ENCODE measurements at regions not wholly inside any gene's neighbourhood (a gene's known extent, or its start where the extent isn't known, plus 50 kb on each side); places are given as distances from the start of the nearest gene placed in this dataset.
"Not testable (repeated sequence)": the region's sequence is repeated elsewhere in the genome, so short reads cannot be mapped to it uniquely, and the experiment has no call there.

GRCh38 chr10:125231813-125232475 is 71.6 kb upstream of the CTBP2 start:
- in situ Hi-C loops (cut with MboI; ENCODE audit: low pct_ligation_motif_present in 1 of 4, low pct_unique_long_range_greater_than_20kb in 1 of 4, low sequenced_read_pairs in 3 of 4) (no loop called here), intact Hi-C loops (cut with DNase I; ENCODE audit: low total_unique reads) (no loop called here)
- no peak overlapping the region for H3K4me3 ChIP-seq
- H3K9me3 ChIP-seq, result no peaks in the 10 kb centered on the region
- no peaks in the 10 kb centered on the region for H3K4me1 ChIP-seq
- no peak for DNase-seq
- H3K27ac ChIP-seq, result no peak overlapping the region
- no peak for TF ChIP-seq EP300 (IDR thresholded peaks at IDR 0.05; ENCODE audit: low read depth)
- no peak for TF ChIP-seq CTCF (IDR thresholded peaks at IDR 0.05)
- no peak for TF ChIP-seq POLR2AphosphoS5 (IDR thresholded peaks at IDR 0.05)
- no peak for TF ChIP-seq POLR2A (IDR thresholded peaks at IDR 0.05)
- H3K27me3 ChIP-seq, result no peaks in the 10 kb centered on the region
- no peaks in the 10 kb centered on the region for H3K36me3 ChIP-seq
- WGBS, 2 donors (ENCODE audit: low coverage in 1 of 2), result 88 to 91% methylated on average over 6 to 9 of the region's 9 CpGs

GRCh38 chr10:125231116-125231812 is 70.9 kb upstream of the CTBP2 start:
- intact Hi-C loops (cut with DNase I; ENCODE audit: low total_unique reads) (no loop called here), in situ Hi-C loops (cut with MboI; ENCODE audit: low pct_ligation_motif_present in 1 of 4, low pct_unique_long_range_greater_than_20kb in 1 of 4, low sequenced_read_pairs in 3 of 4) (no loop called here)
- Histone ChIP-seq H3K27me3 (no peaks in the 10 kb centered on the region), H3K4me3 (no peak overlapping the region), H3K27ac (no peak overlapping the region), H3K4me1 (no peaks in the 10 kb centered on the region), H3K36me3 (no peaks in the 10 kb centered on the region), H3K9me3 (no peaks in the 10 kb centered on the region)
- 91% methylated on average over 10 of the region's 13 CpGs; no CpG with 5 or more reads in 1 of the 2 donors for WGBS, 2 donors (ENCODE audit: low coverage in 1 of 2)
- no peak for DNase-seq
- no peak for TF ChIP-seq POLR2A (IDR thresholded peaks at IDR 0.05)
- no peak for TF ChIP-seq CTCF (IDR thresholded peaks at IDR 0.05)
- TF ChIP-seq EP300 (IDR thresholded peaks at IDR 0.05; ENCODE audit: low read depth), result no peak
- no peak for TF ChIP-seq POLR2AphosphoS5 (IDR thresholded peaks at IDR 0.05)

- 67 to 72% methylated on average over 1 to 2 of the region's 2 CpGs for WGBS, 2 donors (ENCODE audit: low coverage in 1 of 2)
These were observed 69.9 kb upstream of the CTBP2 start for GRCh38 chr10:125230251-125230650.

GRCh38 chr10:125228245-125228940 is 68.0 kb upstream of the CTBP2 start:
- H3K4me1 ChIP-seq; H3K27ac ChIP-seq; H3K27me3 ChIP-seq; in situ Hi-C loops (cut with MboI; ENCODE audit: low pct_ligation_motif_present in 1 of 4, low pct_unique_long_range_greater_than_20kb in 1 of 4, low sequenced_read_pairs in 3 of 4); intact Hi-C loops (cut with DNase I; ENCODE audit: low total_unique reads); H3K36me3 ChIP-seq; H3K4me3 ChIP-seq; DNase-seq; H3K9me3 ChIP-seq: not testable (repeated sequence)
- 85% methylated on average over 37 of the region's 38 CpGs; no CpG with 5 or more reads in 1 of the 2 donors for WGBS, 2 donors (ENCODE audit: low coverage in 1 of 2)

More at GRCh38 chr10:125230251-125230650, 69.9 kb upstream of the CTBP2 start:
- no peaks in the 10 kb centered on the region for H3K9me3 ChIP-seq
- in situ Hi-C loops (cut with MboI; ENCODE audit: low pct_ligation_motif_present in 1 of 4, low pct_unique_long_range_greater_than_20kb in 1 of 4, low sequenced_read_pairs in 3 of 4) (no loop called here), intact Hi-C loops (cut with DNase I; ENCODE audit: low total_unique reads) (no loop called here)
- no peaks in the 10 kb centered on the region for H3K36me3 ChIP-seq
- H3K27me3 ChIP-seq, result no peaks in the 10 kb centered on the region
- H3K4me1 ChIP-seq, result no peaks in the 10 kb centered on the region
- no peak for DNase-seq
- no peak overlapping the region for H3K27ac ChIP-seq
- no peak for TF ChIP-seq EP300 (IDR thresholded peaks at IDR 0.05; ENCODE audit: low read depth)
- TF ChIP-seq POLR2AphosphoS5 (IDR thresholded peaks at IDR 0.05), result no peak
- no peak for TF ChIP-seq CTCF (IDR thresholded peaks at IDR 0.05)
- no peak for TF ChIP-seq POLR2A (IDR thresholded peaks at IDR 0.05)
- no peak overlapping the region for H3K4me3 ChIP-seq
